ENCODE measurements at regions not wholly inside any gene's neighbourhood (a gene's known extent, or its start where the extent isn't known, plus 50 kb on each side); places are given as distances from the start of the nearest gene placed in this dataset.
A peak's percentile ranks its signal among the peaks of the same experiment; 100 is the strongest.

DNA sequence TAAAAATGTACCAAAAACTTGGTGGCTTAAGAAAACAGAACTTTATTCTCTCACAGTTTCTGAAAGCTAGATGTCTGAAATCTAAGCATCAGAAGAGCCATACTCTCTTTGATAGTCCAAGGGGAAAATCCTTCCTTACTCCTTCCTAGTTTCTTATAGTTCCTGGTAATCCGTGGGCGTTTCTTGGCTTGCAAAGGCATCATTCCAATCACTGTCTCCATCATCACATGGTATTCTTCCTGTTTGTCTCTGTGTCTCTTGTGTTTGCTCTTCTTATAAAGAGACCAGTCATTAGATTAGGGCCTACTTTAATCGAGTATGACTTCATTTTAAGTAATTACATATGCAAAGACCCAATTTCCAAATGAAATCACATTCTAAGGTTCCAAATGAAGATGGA lies 118.9 kb upstream of the FSTL5 start:
- H3K9me3 ChIP-seq (ENCODE audit: insufficient read depth, low read length) = no peaks in the 10 kb centered on the region
- no peak overlapping the region for H3K9ac ChIP-seq (ENCODE audit: low read length)

DNA sequence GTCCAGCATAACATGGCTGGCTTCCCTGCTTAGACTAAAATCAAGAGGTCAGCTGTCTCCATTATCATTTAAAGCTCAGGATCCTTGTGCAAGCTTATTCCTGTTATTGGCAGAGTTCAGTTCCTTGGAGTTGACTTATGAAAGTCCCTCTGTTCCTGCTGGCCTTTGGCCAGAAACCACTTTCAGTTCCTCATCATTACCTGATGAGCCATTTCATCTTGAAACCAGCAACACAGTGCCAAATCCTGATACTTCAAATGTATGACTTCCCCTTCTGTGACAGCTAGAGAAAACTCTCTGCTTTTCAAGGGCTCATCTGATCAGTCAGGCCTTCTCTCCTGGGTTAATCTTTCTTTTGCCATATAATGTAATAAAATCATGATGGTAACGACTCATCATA lies 110.6 kb upstream of the FSTL5 start:
- no peaks in the 10 kb centered on the region for H3K36me3 ChIP-seq (replicated peaks; ENCODE audit: low read depth, low read length)
- no peaks in the 10 kb centered on the region for H4K20me1 ChIP-seq (ENCODE audit: insufficient read depth, low read length)
- no peaks in the 10 kb centered on the region for H3K79me2 ChIP-seq (ENCODE audit: low read length)
- no peak overlapping the region for H3K9ac ChIP-seq (ENCODE audit: low read length)
- no peak for TF ChIP-seq EZH2phosphoT487 (IDR thresholded peaks at IDR 0.05; ENCODE audit: low read depth)
- no peak for TF ChIP-seq CTCF (IDR thresholded peaks at IDR 0.05; ENCODE audit: low read depth, low read length)
- no peak overlapping the region for H2AFZ ChIP-seq (ENCODE audit: low read depth, low read length)
- peaks cover 22% of the 10 kb centered on the region for H3K4me1 ChIP-seq (ENCODE audit: low read length)
- no peaks in the 10 kb centered on the region for H3K27me3 ChIP-seq (ENCODE audit: low read depth, low read length)
- H3K27ac ChIP-seq (ENCODE audit: low read length) = peak overlapping the region; percentile 33
- H3K9me3 ChIP-seq (ENCODE audit: insufficient read depth, low read length) = no peaks in the 10 kb centered on the region
- H3K4me2 ChIP-seq (ENCODE audit: low read length) = peak overlapping the region; percentile 29
- no peak overlapping the region for H3K4me3 ChIP-seq (ENCODE audit: low read length)

More for the DNA sequence above, 118.9 kb upstream of the FSTL5 start:
- no peak overlapping the region for H3K4me3 ChIP-seq (ENCODE audit: low read length)
- no peak overlapping the region for H3K27ac ChIP-seq (ENCODE audit: low read length)
- no peak overlapping the region for H2AFZ ChIP-seq (ENCODE audit: low read depth, low read length)
- H3K4me2 ChIP-seq (ENCODE audit: low read length) = no peak overlapping the region
- no peaks in the 10 kb centered on the region for H3K36me3 ChIP-seq (replicated peaks; ENCODE audit: low read depth, low read length)
- no peaks in the 10 kb centered on the region for H3K79me2 ChIP-seq (ENCODE audit: low read length)
- no peaks in the 10 kb centered on the region for H4K20me1 ChIP-seq (ENCODE audit: insufficient read depth, low read length)
- H3K4me1 ChIP-seq (ENCODE audit: low read length) = no peaks in the 10 kb centered on the region
- no peak for TF ChIP-seq EZH2phosphoT487 (IDR thresholded peaks at IDR 0.05; ENCODE audit: low read depth)
- no peak for TF ChIP-seq CTCF (IDR thresholded peaks at IDR 0.05; ENCODE audit: low read depth, low read length)
- H3K27me3 ChIP-seq (ENCODE audit: low read depth, low read length) = no peaks in the 10 kb centered on the region

- Histone ChIP-seq H3K36me3 (replicated peaks; ENCODE audit: low read depth, low read length) (no peaks in the 10 kb centered on the region), H3K27ac (ENCODE audit: low read length) (no peak overlapping the region), H4K20me1 (ENCODE audit: insufficient read depth, low read length) (no peaks in the 10 kb centered on the region), H2AFZ (ENCODE audit: low read depth, low read length) (no peak overlapping the region), H3K4me1 (ENCODE audit: low read length) (peaks cover 22% of the 10 kb centered on the region), H3K4me2 (ENCODE audit: low read length) (no peak overlapping the region), H3K9ac (ENCODE audit: low read length) (no peak overlapping the region), H3K4me3 (ENCODE audit: low read length) (no peak overlapping the region), H3K27me3 (ENCODE audit: low read depth, low read length) (no peaks in the 10 kb centered on the region), H3K9me3 (ENCODE audit: insufficient read depth, low read length) (no peaks in the 10 kb centered on the region), H3K79me2 (ENCODE audit: low read length) (no peaks in the 10 kb centered on the region)
- TF ChIP-seq CTCF (IDR thresholded peaks at IDR 0.05; ENCODE audit: low read depth, low read length) = no peak
- TF ChIP-seq EZH2phosphoT487 (IDR thresholded peaks at IDR 0.05; ENCODE audit: low read depth) = no peak
Observed at GRCh38 chr4:162272215-162272614, 108.4 kb upstream of the FSTL5 start.

- no peak overlapping the region for H3K4me3 ChIP-seq (ENCODE audit: low read length)
- H3K79me2 ChIP-seq (ENCODE audit: low read length) = no peaks in the 10 kb centered on the region
- H3K9ac ChIP-seq (ENCODE audit: low read length) = no peak overlapping the region
- H3K9me3 ChIP-seq (ENCODE audit: insufficient read depth, low read length) = peaks cover 14% of the 10 kb centered on the region
- H4K20me1 ChIP-seq (ENCODE audit: insufficient read depth, low read length) = no peaks in the 10 kb centered on the region
- H3K4me1 ChIP-seq (ENCODE audit: low read length) = peaks cover 2% of the 10 kb centered on the region
- H3K36me3 ChIP-seq (replicated peaks; ENCODE audit: low read depth, low read length) = no peaks in the 10 kb centered on the region
- H3K27ac ChIP-seq (ENCODE audit: low read length) = no peak overlapping the region
- H2AFZ ChIP-seq (ENCODE audit: low read depth, low read length) = no peak overlapping the region
- H3K4me2 ChIP-seq (ENCODE audit: low read length) = no peak overlapping the region
- TF ChIP-seq EZH2phosphoT487 (IDR thresholded peaks at IDR 0.05; ENCODE audit: low read depth) (no peak), CTCF (IDR thresholded peaks at IDR 0.05; ENCODE audit: low read depth, low read length) (no peak)
- H3K27me3 ChIP-seq (ENCODE audit: low read depth, low read length) = no peaks in the 10 kb centered on the region
Observed at GRCh38 chr4:162268911-162269310, 105.1 kb upstream of the FSTL5 start.
